ENCODE measurements at regions not wholly inside any gene's neighbourhood (a gene's known extent, or its start where the extent isn't known, plus 50 kb on each side); places are given as distances from the start of the nearest gene placed in this dataset.

- H4K8ac ChIP-seq (ENCODE audit: extremely low read depth, insufficient read depth, low read length) = no peak overlapping the region; the same call in 1 of the 2 replicates
- H3K23ac ChIP-seq (ENCODE audit: insufficient read length) = no peak overlapping the region
- no peaks in the 10 kb centered on the region for H3K9me3 ChIP-seq (ENCODE audit: insufficient read depth in 2 of 2, low read depth in 1 of 2, low read length in 1 of 2)
- H3K18ac ChIP-seq (ENCODE audit: extremely low read depth, low read length) = no peak overlapping the region
- no peak overlapping the region for H2BK120ac ChIP-seq (replicated peaks; ENCODE audit: low read depth, low read length)
- no peak overlapping the region for H4K91ac ChIP-seq (replicated peaks; ENCODE audit: insufficient read length, low read length)
- H3K27ac ChIP-seq (ENCODE audit: low read depth, low read length) = no peak overlapping the region
- no peaks in the 10 kb centered on the region for H3K79me2 ChIP-seq (ENCODE audit: control insufficient read depth in 1 of 2, insufficient read depth in 2 of 2, low read length in 2 of 2)
- H2AK5ac ChIP-seq (ENCODE audit: low read depth, low read length) = no peak overlapping the region
- DNase-seq (ENCODE audit: low read depth in 1 of 2, low spot score in 2 of 2) = no peak
- no peak overlapping the region for H4K5ac ChIP-seq (ENCODE audit: insufficient read length, low read depth, low read length)
- no peak overlapping the region for H3K56ac ChIP-seq (replicated peaks; ENCODE audit: insufficient read length, low read depth, low read length)
- H3K23me2 ChIP-seq (ENCODE audit: low read depth, low read length) = no peaks in the 10 kb centered on the region
- H3K4me2 ChIP-seq (ENCODE audit: insufficient read depth in 1 of 2, low read depth in 2 of 2, low read length in 2 of 2) = no peak overlapping the region
- no peaks in the 10 kb centered on the region for H4K20me1 ChIP-seq (replicated peaks in 1 of 2; ENCODE audit: control insufficient read depth in 1 of 2, insufficient read depth in 2 of 2, low read length in 2 of 2)
- no peak overlapping the region for H3K4ac ChIP-seq (replicated peaks; ENCODE audit: insufficient read length, low read depth, low read length)
- no peaks in the 10 kb centered on the region for H3K27me3 ChIP-seq (replicated peaks in 1 of 4; ENCODE audit: control insufficient read depth in 3 of 4, extremely low read depth in 1 of 4, insufficient read depth in 3 of 4, low read length in 3 of 4)
- no peaks in the 10 kb centered on the region for H3K36me3 ChIP-seq (ENCODE audit: control insufficient read depth in 2 of 4, insufficient read depth in 4 of 4, low read length in 3 of 4)
- no peak overlapping the region for H2BK12ac ChIP-seq (ENCODE audit: low read depth, low read length)
- CTCF ChIA-PET (ENCODE audit: partially characterized antibody) = interaction anchor here (2.2 kb wide), 1 partner anchor 43 kb away, joined by 4 read pairs; no protein-coding TSS in a partner anchor
- H3K9ac ChIP-seq (replicated peaks in 1 of 4; ENCODE audit: extremely low read depth in 1 of 4, low read depth in 3 of 4, low read length in 3 of 4) = no peak overlapping the region
- H2BK5ac ChIP-seq (ENCODE audit: low read depth, low read length) = no peak overlapping the region
- POLR2A ChIA-PET (ENCODE audit: partially characterized antibody) = no interaction called here
- H3K4me1 ChIP-seq (replicated peaks in 1 of 4; ENCODE audit: control insufficient read depth in 3 of 4, insufficient read depth in 4 of 4, low read length in 3 of 4) = peaks cover 0 to 15% (median 5%) of the 10 kb centered on the region in 4 experiments; a peak in 3 of 7 replicates
- TF ChIP-seq TCF12 (IDR thresholded peaks at IDR 0.05; ENCODE audit: low read depth, low read length) (no peak), GABPA (IDR thresholded peaks at IDR 0.05; ENCODE audit: borderline replicate concordance, insufficient read depth, low read length) (no peak), KDM4A (IDR thresholded peaks at IDR 0.05; ENCODE audit: low read depth, low read length, severe bottlenecking) (no peak), USF2 (IDR thresholded peaks at IDR 0.05; ENCODE audit: low read length) (no peak), E2F6 (IDR thresholded peaks at IDR 0.05) (no peak), FOSL1 (IDR thresholded peaks at IDR 0.05; ENCODE audit: insufficient read depth, low read depth, low read length) (no peak), SIX5 (IDR thresholded peaks at IDR 0.05; ENCODE audit: low read depth, low read length) (no peak), RBBP5 (IDR thresholded peaks at IDR 0.05; ENCODE audit: borderline replicate concordance, low read depth, low read length) (no peak), CHD2 (IDR thresholded peaks at IDR 0.05; ENCODE audit: low read length) (no peak), TBP (IDR thresholded peaks at IDR 0.05; ENCODE audit: low read depth, low read length) (no peak), POLR2A (IDR thresholded peaks at IDR 0.05; ENCODE audit: control extremely low read depth in 1 of 2, low read depth in 2 of 2, low read length in 2 of 2) (no peak), EGR1 (IDR thresholded peaks at IDR 0.05; ENCODE audit: borderline replicate concordance, low read depth, low read length) (no peak), GTF2F1 (IDR thresholded peaks at IDR 0.05; ENCODE audit: borderline replicate concordance, low read depth, low read length) (no peak), CREB1 (IDR thresholded peaks at IDR 0.05) (no peak), ASH2L (IDR thresholded peaks at IDR 0.05; ENCODE audit: low read length) (no peak)
- FAIRE-seq = no peak
- H2AFZ ChIP-seq (ENCODE audit: low read length) = no peak overlapping the region
- H3K4me3 ChIP-seq (ENCODE audit: extremely low read depth in 1 of 4, insufficient read depth in 2 of 4, low read depth in 3 of 4, low read length in 4 of 4) = no peak overlapping the region
- no peak overlapping the region for H2BK20ac ChIP-seq (ENCODE audit: low read length)
- no peak overlapping the region for H2BK15ac ChIP-seq (ENCODE audit: low read length)
- no peak overlapping the region for H3K14ac ChIP-seq (ENCODE audit: insufficient read length)
- no peaks in the 10 kb centered on the region for H3K79me1 ChIP-seq (ENCODE audit: low read depth, low read length)
- 92% methylated on average over 6 of the region's 10 CpGs; no CpG with 5 or more reads in 1 of the 2 experiments for WGBS, 2 experiments (ENCODE audit: extremely low coverage in 1 of 2, insufficient coverage in 1 of 2, insufficient read length in 1 of 2, insufficient replicate concordance in 2 of 2, low coverage in 1 of 2, low lambda C conversion rate in 2 of 2, missing lambda C conversion rate in 1 of 2)
Observed at GRCh38 chr2:2705871-2706270, 374.8 kb upstream of the MYT1L start.

Data from H1 (cell line).